GM03348 (cell line): ENCODE measurements at regions not wholly inside any gene's neighbourhood (a gene's known extent, or its start where the extent isn't known, plus 50 kb on each side); places are given as distances from the start of the nearest gene placed in this dataset.

ENCODE experiments used
- DNase-seq: peaks from one replicate; pipeline ENCODE4 v3.0.0; 2012; ENCODE audit warnings: low spot score

- no peak for DNase-seq
Measured at GRCh38 chr6:79864421-79864820, 82.9 kb downstream of the ELOVL4 start.

GRCh38 chr6:79864001-79864400 is 83.4 kb downstream of the ELOVL4 start:
- DNase-seq = no peak

GRCh38 chr6:79863566-79863965 is 83.8 kb downstream of the ELOVL4 start:
- DNase-seq = no peak

DNA sequence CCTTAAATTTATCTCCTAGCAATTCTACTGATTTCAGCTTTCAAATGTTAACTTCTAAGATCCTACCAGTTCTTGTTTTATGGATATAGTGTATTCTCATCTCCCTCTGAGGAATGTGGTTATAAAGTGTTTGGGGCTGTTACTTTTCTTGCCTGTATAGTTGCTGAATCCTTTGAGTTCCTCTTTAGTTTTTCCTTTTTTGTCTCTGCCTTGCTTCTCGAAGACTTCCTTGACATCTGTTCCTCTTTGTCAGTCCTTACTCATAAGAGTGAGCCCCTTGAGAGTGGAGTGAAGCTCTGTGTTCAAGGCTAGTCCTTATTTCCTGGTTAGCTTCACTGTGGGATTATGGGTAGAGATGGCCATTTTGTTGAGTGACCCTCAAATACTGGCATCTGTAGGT is 84.6 kb downstream of the ELOVL4 start:
- no peak for DNase-seq

- no peak for DNase-seq
Measured at GRCh38 chr6:79862126-79862525, 85.2 kb downstream of the ELOVL4 start.

- DNase-seq = no peak
Measured at GRCh38 chr6:79861023-79861422, 86.3 kb downstream of the ELOVL4 start.

- DNase-seq = no peak
Measured at GRCh38 chr6:79847426-79847825, 99.9 kb downstream of the ELOVL4 start.

GRCh38 chr6:79842376-79843040 is 104.8 kb downstream of the ELOVL4 start:
- no peak for DNase-seq

DNA sequence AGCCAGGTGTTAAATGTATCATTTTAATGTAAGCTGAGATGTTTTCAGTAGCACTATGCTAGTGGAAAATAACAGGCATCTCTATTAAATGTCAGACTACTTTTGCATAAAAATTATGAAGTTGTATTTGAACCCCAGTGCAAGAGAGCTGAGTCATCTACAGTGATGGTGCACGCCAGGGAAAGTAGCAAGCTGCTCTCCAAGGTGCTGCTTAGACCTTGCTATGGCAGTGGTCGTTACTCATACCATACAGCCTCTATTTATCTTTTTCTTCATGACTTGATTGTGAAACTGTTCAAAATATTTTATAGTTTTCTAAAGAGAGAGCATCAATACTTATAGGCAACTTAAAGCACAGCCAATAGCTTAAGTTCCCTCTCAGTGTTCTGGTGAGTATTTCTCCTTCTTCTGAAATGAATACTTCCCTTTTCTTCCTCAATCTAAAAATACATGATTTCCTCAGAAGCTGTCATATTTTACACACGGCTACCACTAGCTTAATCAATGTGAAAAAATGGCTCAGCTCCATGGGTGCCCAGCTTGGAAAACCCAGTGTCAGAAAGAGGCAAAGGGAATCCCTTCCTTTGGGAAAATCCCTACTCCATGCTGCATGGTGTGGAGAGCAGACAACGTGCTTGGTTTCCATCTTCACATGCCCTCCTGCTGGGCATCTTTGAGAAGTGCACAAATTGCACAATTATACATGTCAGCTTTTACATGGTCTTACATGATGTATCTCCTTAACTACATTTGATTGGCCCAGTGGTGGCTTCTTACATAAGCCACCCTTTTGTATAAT is 105.6 kb downstream of the ELOVL4 start:
- no peak for DNase-seq

- no peak for DNase-seq
Measured at GRCh38 chr6:79838851-79839250, 108.5 kb downstream of the ELOVL4 start.

- DNase-seq = no peak
Measured at GRCh38 chr6:79833964-79834284, 113.4 kb downstream of the ELOVL4 start.

- DNase-seq = no peak
Measured at GRCh38 chr6:79833264-79833963, 113.9 kb downstream of the ELOVL4 start.

DNA sequence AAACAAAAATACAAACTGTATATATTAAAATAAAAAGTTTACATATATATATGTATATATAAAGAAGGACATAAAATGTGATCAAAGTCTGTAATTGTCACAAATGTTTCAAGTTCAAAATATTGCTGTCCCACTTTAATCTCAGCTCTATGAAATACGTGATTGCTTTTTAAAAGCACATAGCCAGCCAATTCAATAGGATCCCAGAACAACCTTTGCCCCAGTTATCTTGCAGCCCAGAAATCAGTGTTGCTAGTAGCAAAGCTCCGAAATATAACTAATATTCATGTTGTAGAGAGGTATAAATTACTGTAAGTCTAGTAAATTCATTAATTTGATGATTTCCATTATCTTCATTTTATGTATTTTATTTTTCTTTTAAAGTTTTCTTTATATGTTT is 114.6 kb downstream of the ELOVL4 start:
- no peak for DNase-seq

GRCh38 chr6:79824202-79824601 is 123.2 kb downstream of the ELOVL4 start:
- DNase-seq = no peak

- no peak for DNase-seq
Measured at GRCh38 chr6:79821859-79822258, 125.5 kb downstream of the ELOVL4 start.

GRCh38 chr6:79818471-79818870 is 128.9 kb downstream of the ELOVL4 start:
- DNase-seq = no peak

- DNase-seq = no peak
Measured at GRCh38 chr6:79814940-79815339, 132.4 kb downstream of the ELOVL4 start.

GRCh38 chr6:79813854-79814709 is 133.3 kb downstream of the ELOVL4 start:
- DNase-seq = peak; percentile 73

DNA sequence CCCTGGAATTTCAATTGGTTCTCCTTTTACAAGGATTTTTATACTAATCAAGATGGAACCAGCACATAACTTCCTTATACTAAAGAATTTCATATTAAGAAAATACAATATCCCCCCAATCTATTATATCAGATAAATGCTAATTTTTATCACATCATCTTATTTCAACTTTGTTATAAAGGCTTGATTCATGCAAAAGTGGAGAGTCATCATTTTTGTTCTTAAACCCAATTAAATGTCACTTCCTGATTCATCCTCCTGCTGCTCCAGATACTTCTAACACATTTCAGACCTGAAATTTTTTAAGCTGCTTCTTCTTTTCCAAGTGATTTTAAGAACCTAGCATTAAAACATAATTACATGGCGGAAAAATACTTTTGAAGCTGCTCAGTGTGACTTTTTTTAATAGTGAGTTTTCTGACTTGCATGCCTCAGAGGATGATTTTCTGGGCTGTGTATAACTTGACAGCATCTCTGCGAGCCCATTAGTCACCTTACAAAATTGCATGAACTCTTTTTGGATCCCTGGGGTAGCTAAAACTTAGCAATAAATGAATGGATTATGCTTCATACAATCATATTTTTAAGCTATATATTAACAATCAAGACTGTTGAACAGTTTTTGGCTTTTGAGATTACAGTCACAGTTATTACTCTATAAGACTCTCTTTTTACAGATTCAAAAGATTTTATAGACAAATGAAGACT is 134.1 kb downstream of the ELOVL4 start:
- DNase-seq = no peak

GRCh38 chr6:79812195-79812594 is 135.2 kb downstream of the ELOVL4 start:
- no peak for DNase-seq

DNA sequence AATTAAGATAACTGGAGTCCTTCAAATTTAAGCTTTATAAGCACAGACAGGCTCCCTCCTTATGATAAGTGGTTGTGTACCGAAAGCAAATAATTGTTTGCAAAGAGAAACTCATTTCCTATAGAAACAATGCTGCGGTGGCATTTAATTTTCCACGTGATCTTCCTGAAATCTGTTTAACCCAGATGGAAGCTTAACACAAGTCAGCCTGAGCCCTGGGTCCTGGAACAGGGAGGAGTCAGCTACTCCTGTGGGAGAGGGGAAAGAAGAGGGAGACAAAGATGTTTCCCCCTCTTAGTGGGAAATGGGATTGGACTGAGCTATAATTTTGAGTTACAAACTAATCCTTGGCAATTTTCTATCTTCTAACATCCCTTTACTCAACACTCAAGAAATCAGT is 136.5 kb downstream of the ELOVL4 start:
- DNase-seq = no peak
